Stomach (tissue), 4 donors: ENCODE measurements at regions not wholly inside any gene's neighbourhood (a gene's known extent, or its start where the extent isn't known, plus 50 kb on each side); places are given as distances from the start of the nearest gene placed in this dataset.

Source experiments
- CTCF ChIP-seq, 7 experiments: fragments of 450-650 bp in 4 of 7; fragments of 200-600 bp in 3 of 7; sonication (generic) in 3 of 7; IDR thresholded peaks; one replicate each; pipeline ENCODE4 v1.5.1; 2016 to 2019; ENCODE audit warnings: antibody characterized with exemption in 7 of 7, control low read depth in 2 of 7, mild to moderate bottlenecking in 1 of 7
- POLR2A ChIP-seq, 4 donors: fragments of 450-650 bp; IDR thresholded peaks; one replicate each; pipeline ENCODE4 v1.6.1; 2016; ENCODE audit warnings: antibody characterized with exemption in 4 of 4, control low read depth in 2 of 4, mild to moderate bottlenecking in 1 of 4, moderate library complexity in 1 of 4

- TF ChIP-seq CTCF (IDR thresholded peaks at IDR 0.05) (no peak), POLR2A (IDR thresholded peaks at IDR 0.05) (no peak)
These were observed 99.8 kb downstream of the ADRB2 start for GRCh38 chr5:148926207-148926606.
